Astrocyte (in vitro differentiated cells and primary cell): ENCODE measurements at regions not wholly inside any gene's neighbourhood (a gene's known extent, or its start where the extent isn't known, plus 50 kb on each side); places are given as distances from the start of the nearest gene placed in this dataset.

ENCODE experiments used
- CTCF ChIP-seq: IDR thresholded peaks from 2 replicates; pipeline ENCODE4 v1.5.1; 2011; ENCODE audit warnings: low read depth, mild to moderate bottlenecking, inconsistent platforms, low read length, moderate library complexity; ENCODE audit not compliant: insufficient read depth
- EZH2 ChIP-seq: IDR thresholded peaks from 2 replicates; pipeline ENCODE4 v1.6.1; 2012; ENCODE audit warnings: mild to moderate bottlenecking, low read length, inconsistent platforms; ENCODE audit not compliant: insufficient read depth

- no peak for TF ChIP-seq CTCF
- TF ChIP-seq EZH2: no peak
Measured at GRCh38 chr3:24765399-24765798, 270.7 kb upstream of the THRB start.
